GM21515 (cell line): ENCODE measurements at regions not wholly inside any gene's neighbourhood (a gene's known extent, or its start where the extent isn't known, plus 50 kb on each side); places are given as distances from the start of the nearest gene placed in this dataset.
"Not testable (repeated sequence)": the region's sequence is repeated elsewhere in the genome, so short reads cannot be mapped to it uniquely, and the experiment has no call there.

Experiments
- ATAC-seq: cut with Tn5 transposase; IDR thresholded peaks from one replicate; pipeline ENCODE4 v1.9.1; 2021; ENCODE audit not compliant: unreplicated experiment

- ATAC-seq = no peak
These were observed 1064.0 kb upstream of the SLIT2 start for GRCh38 chr4:19187691-19188090.

- no peak for ATAC-seq
These were observed 1064.6 kb upstream of the SLIT2 start for GRCh38 chr4:19187096-19187495.

- not testable (repeated sequence) for ATAC-seq
These were observed 1070.1 kb upstream of the SLIT2 start for GRCh38 chr4:19181631-19182030.

GRCh38 chr4:19178835-19179234 is 1072.9 kb upstream of the SLIT2 start:
- ATAC-seq = no peak

- ATAC-seq = no peak
These were observed 1074.1 kb upstream of the SLIT2 start for GRCh38 chr4:19177616-19178015.

GRCh38 chr4:19171832-19172231 is 1079.9 kb upstream of the SLIT2 start:
- ATAC-seq = no peak

GRCh38 chr4:19167311-19167710 is 1084.4 kb upstream of the SLIT2 start:
- no peak for ATAC-seq

- ATAC-seq = no peak
These were observed 1087.4 kb upstream of the SLIT2 start for GRCh38 chr4:19164334-19164733.

- ATAC-seq = no peak
These were observed 1091.8 kb upstream of the SLIT2 start for GRCh38 chr4:19159874-19160273.

GRCh38 chr4:19158107-19158809 is 1093.4 kb upstream of the SLIT2 start:
- ATAC-seq = no peak

- no peak for ATAC-seq
These were observed 1094.9 kb upstream of the SLIT2 start for GRCh38 chr4:19156786-19157185.

GRCh38 chr4:19155568-19155967 is 1096.1 kb upstream of the SLIT2 start:
- ATAC-seq = no peak

GRCh38 chr4:19154267-19154666 is 1097.4 kb upstream of the SLIT2 start:
- ATAC-seq = not testable (repeated sequence)

GRCh38 chr4:19152264-19152663 is 1099.4 kb upstream of the SLIT2 start:
- no peak for ATAC-seq

GRCh38 chr4:19151684-19152083 is 1100.0 kb upstream of the SLIT2 start:
- ATAC-seq = no peak

- ATAC-seq = no peak
These were observed 1105.7 kb upstream of the SLIT2 start for GRCh38 chr4:19146038-19146437.

GRCh38 chr4:19135895-19136633 is 1114.5 kb upstream of the LCORL start:
- ATAC-seq = no peak

GRCh38 chr4:19134685-19135084 is 1113.1 kb upstream of the LCORL start:
- no peak for ATAC-seq

GRCh38 chr4:19133315-19133714 is 1111.8 kb upstream of the LCORL start:
- ATAC-seq = no peak

GRCh38 chr4:19130866-19131265 is 1109.3 kb upstream of the LCORL start:
- no peak for ATAC-seq

- no peak for ATAC-seq
These were observed 1106.6 kb upstream of the LCORL start for GRCh38 chr4:19128176-19128575.

- no peak for ATAC-seq
These were observed 1105.3 kb upstream of the LCORL start for GRCh38 chr4:19126903-19127302.

GRCh38 chr4:19123681-19124080 is 1102.1 kb upstream of the LCORL start:
- no peak for ATAC-seq
